ENCODE measurements at regions not wholly inside any gene's neighbourhood (a gene's known extent, or its start where the extent isn't known, plus 50 kb on each side); places are given as distances from the start of the nearest gene placed in this dataset.

GRCh38 chr19:31980796-31981195 is 364.6 kb upstream of the ZNF507 start (continued):
- no peak for TF ChIP-seq ZBTB33 (IDR thresholded peaks at IDR 0.05)

GRCh38 chr19:31981545-31981944 is 363.9 kb upstream of the ZNF507 start:
- H3K27ac ChIP-seq (ENCODE audit: low read depth in 1 of 2, low read length in 2 of 2): no peak overlapping the region
- H3K27me3 ChIP-seq (ENCODE audit: control insufficient read depth in 4 of 4, insufficient read depth in 4 of 4, low read length in 3 of 4): peaks cover 0 to under 1% (median 0%) of the 10 kb centered on the region in 4 donors
- WGBS: 90% methylated on average over 2 of the region's 2 CpGs
- TF ChIP-seq REST (IDR thresholded peaks at IDR 0.05) (no peak), GABPA (IDR thresholded peaks at IDR 0.05 in 1 of 2, conservative IDR thresholded peaks at IDR 0.05 in 1 of 2) (no peak), TAF1 (conservative IDR thresholded peaks at IDR 0.05) (no peak), FOXA1 (IDR thresholded peaks at IDR 0.05) (no peak), HNF4A (conservative IDR thresholded peaks at IDR 0.05) (no peak), YY1 (IDR thresholded peaks at IDR 0.05) (no peak), ZBTB33 (IDR thresholded peaks at IDR 0.05) (no peak)
- TF ChIP-seq, protein P1, sequence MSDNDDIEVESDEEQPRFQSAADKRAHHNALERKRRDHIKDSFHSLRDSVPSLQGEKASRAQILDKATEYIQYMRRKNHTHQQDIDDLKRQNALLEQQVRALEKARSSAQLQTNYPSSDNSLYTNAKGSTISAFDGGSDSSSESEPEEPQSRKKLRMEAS (IDR thresholded peaks at IDR 0.05): no peak
- H3K36me3 ChIP-seq (ENCODE audit: control insufficient read depth in 4 of 4, insufficient read depth in 3 of 4, low read depth in 1 of 4, low read length in 3 of 4): no peaks in the 10 kb centered on the region
- no peak overlapping the region for H3K9ac ChIP-seq (ENCODE audit: low read depth in 1 of 2, low read length in 2 of 2)
- H3K9me3 ChIP-seq (ENCODE audit: control insufficient read depth in 4 of 4, low read length in 3 of 4): peaks cover 0 to 8% (median 3%) of the 10 kb centered on the region in 4 donors
- H3K4me3 ChIP-seq (ENCODE audit: low read depth in 1 of 3, low read length in 3 of 3): no peak overlapping the region
- H3K4me1 ChIP-seq (ENCODE audit: control insufficient read depth in 4 of 4, insufficient read depth in 4 of 4, low read length in 3 of 4): no peaks in the 10 kb centered on the region
- no peak for DNase-seq (ENCODE audit: low spot score)

- H3K36me3 ChIP-seq (ENCODE audit: control insufficient read depth in 4 of 4, insufficient read depth in 3 of 4, low read depth in 1 of 4, low read length in 3 of 4): no peaks in the 10 kb centered on the region
- no peak for DNase-seq (ENCODE audit: low spot score)
- H3K4me3 ChIP-seq (ENCODE audit: low read depth in 1 of 3, low read length in 3 of 3): no peak overlapping the region
- H3K9me3 ChIP-seq (ENCODE audit: control insufficient read depth in 4 of 4, low read length in 3 of 4): peaks cover 0 to 8% (median 3%) of the 10 kb centered on the region in 4 donors
- H3K9ac ChIP-seq (ENCODE audit: low read depth in 1 of 2, low read length in 2 of 2): no peak overlapping the region
- no peaks in the 10 kb centered on the region for H3K27me3 ChIP-seq (ENCODE audit: control insufficient read depth in 4 of 4, insufficient read depth in 4 of 4, low read length in 3 of 4)
- no peak for TF ChIP-seq HNF4A (conservative IDR thresholded peaks at IDR 0.05)
- no peak for TF ChIP-seq YY1 (IDR thresholded peaks at IDR 0.05)
- no peak for TF ChIP-seq FOXA1 (IDR thresholded peaks at IDR 0.05)
- no peak for TF ChIP-seq RAD21 (IDR thresholded peaks at IDR 0.05)
- TF ChIP-seq TAF1 (conservative IDR thresholded peaks at IDR 0.05): no peak
- H3K27ac ChIP-seq (ENCODE audit: low read depth in 1 of 2, low read length in 2 of 2): no peak overlapping the region
- H3K4me1 ChIP-seq (ENCODE audit: control insufficient read depth in 4 of 4, insufficient read depth in 4 of 4, low read length in 3 of 4): no peaks in the 10 kb centered on the region
- 54% methylated on average over 3 of the region's 3 CpGs for WGBS
These were observed 361.8 kb upstream of the ZNF507 start for GRCh38 chr19:31983647-31984046.
